HG03521 (cell line): ENCODE measurements at regions not wholly inside any gene's neighbourhood (a gene's known extent, or its start where the extent isn't known, plus 50 kb on each side); places are given as distances from the start of the nearest gene placed in this dataset.
"Not testable (repeated sequence)": the region's sequence is repeated elsewhere in the genome, so short reads cannot be mapped to it uniquely, and the experiment has no call there.

Experiments
- ATAC-seq: cut with Tn5 transposase; IDR thresholded peaks from one replicate; pipeline ENCODE4 v1.9.1; 2021; ENCODE audit warnings: mild to moderate bottlenecking, moderate library complexity; ENCODE audit not compliant: unreplicated experiment

GRCh38 chr2:180927030-180927686 is 53.2 kb upstream of the UBE2E3 start:
- ATAC-seq, result no peak

- no peak for ATAC-seq
Measured at GRCh38 chr2:180925700-180926099, 54.7 kb upstream of the UBE2E3 start.

- no peak for ATAC-seq
Measured at GRCh38 chr2:180924063-180924462, 56.3 kb upstream of the UBE2E3 start.

GRCh38 chr2:180910831-180911665 is 69.4 kb upstream of the UBE2E3 start:
- no peak for ATAC-seq

- no peak for ATAC-seq
Measured at GRCh38 chr2:180907731-180908130, 72.7 kb upstream of the UBE2E3 start.

GRCh38 chr2:180905461-180905860 is 74.9 kb upstream of the UBE2E3 start:
- no peak for ATAC-seq

GRCh38 chr2:180905002-180905401 is 75.4 kb upstream of the UBE2E3 start:
- ATAC-seq, result no peak

- ATAC-seq, result no peak
Measured at GRCh38 chr2:180901331-180901730, 79.1 kb upstream of the UBE2E3 start.

GRCh38 chr2:180893752-180894151 is 86.7 kb upstream of the UBE2E3 start:
- ATAC-seq, result no peak

GRCh38 chr2:180892091-180892490 is 88.3 kb upstream of the UBE2E3 start:
- no peak for ATAC-seq

- no peak for ATAC-seq
Measured at GRCh38 chr2:180891360-180891759, 89.0 kb upstream of the UBE2E3 start.

GRCh38 chr2:180890781-180891180 is 89.6 kb upstream of the UBE2E3 start:
- no peak for ATAC-seq

GRCh38 chr2:180882959-180883358 is 97.4 kb upstream of the UBE2E3 start:
- ATAC-seq, result no peak

GRCh38 chr2:180876506-180876905 is 103.9 kb upstream of the UBE2E3 start:
- ATAC-seq, result no peak

- no peak for ATAC-seq
Measured at GRCh38 chr2:180873219-180873618, 107.2 kb upstream of the UBE2E3 start.

GRCh38 chr2:180872781-180873180 is 107.6 kb upstream of the UBE2E3 start:
- not testable (repeated sequence) for ATAC-seq

- no peak for ATAC-seq
Measured at GRCh38 chr2:180872255-180872654, 108.2 kb upstream of the UBE2E3 start.

- no peak for ATAC-seq
Measured at GRCh38 chr2:180871649-180872048, 108.8 kb upstream of the UBE2E3 start.

- no peak for ATAC-seq
Measured at GRCh38 chr2:180849851-180850250, 130.6 kb upstream of the UBE2E3 start.

- no peak for ATAC-seq
Measured at GRCh38 chr2:180848393-180848792, 132.0 kb upstream of the UBE2E3 start.

GRCh38 chr2:180846756-180847472 is 133.5 kb upstream of the UBE2E3 start:
- no peak for ATAC-seq

GRCh38 chr2:180842461-180842860 is 137.9 kb upstream of the UBE2E3 start:
- ATAC-seq, result no peak
